Mesenchymal stem cell (in vitro differentiated cells and primary cell): ENCODE measurements at regions not wholly inside any gene's neighbourhood (a gene's known extent, or its start where the extent isn't known, plus 50 kb on each side); places are given as distances from the start of the nearest gene placed in this dataset.

Source experiments
- DNase-seq: peaks from one replicate; pipeline ENCODE4 v3.0.0-alpha.2; 2013
- H2AFZ ChIP-seq: one replicate; pipeline ENCODE4 v1.6.1; 2013; ENCODE audit warnings: low read depth, mild to moderate bottlenecking, control low read depth, inconsistent platforms, low read length, moderate library complexity
- H2AK5ac ChIP-seq: 2 replicates; pipeline ENCODE4 v1.6.1; 2013; ENCODE audit warnings: low read length, moderate library complexity, mild to moderate bottlenecking, inconsistent platforms; ENCODE audit not compliant: severe bottlenecking
- H2BK120ac ChIP-seq: one replicate; pipeline ENCODE4 v1.6.1; 2013; ENCODE audit warnings: low read depth, mild to moderate bottlenecking, inconsistent platforms, low read length, moderate library complexity
- H2BK12ac ChIP-seq, 2 experiments: one replicate each; pipeline ENCODE4 v1.6.1; 2013; ENCODE audit warnings: inconsistent platforms in 2 of 2, low read length in 2 of 2, mild to moderate bottlenecking in 2 of 2, moderate library complexity in 2 of 2, control low read depth in 1 of 2
- H2BK15ac ChIP-seq: one replicate; pipeline ENCODE4 v1.6.1; 2013; ENCODE audit warnings: mild to moderate bottlenecking, low read depth, inconsistent platforms; ENCODE audit not compliant: poor library complexity, severe bottlenecking
- H2BK5ac ChIP-seq: 2 replicates; pipeline ENCODE4 v1.6.1; 2013; ENCODE audit warnings: low read depth, mild to moderate bottlenecking, low read length, control low read depth, inconsistent platforms; ENCODE audit not compliant: poor library complexity, severe bottlenecking
- H3K14ac ChIP-seq, 2 experiments: one replicate each; pipeline ENCODE4 v1.6.1; 2013; ENCODE audit warnings: inconsistent platforms in 2 of 2, low read length in 2 of 2, control low read depth in 1 of 2, mild to moderate bottlenecking in 1 of 2, moderate library complexity in 1 of 2
- H3K18ac ChIP-seq, 2 experiments: one replicate each; pipeline ENCODE4 v1.6.1; 2013; ENCODE audit warnings: inconsistent platforms in 2 of 2, low read length in 2 of 2, control low read depth in 1 of 2, low read depth in 1 of 2, mild to moderate bottlenecking in 1 of 2
- H3K23ac ChIP-seq, 2 experiments: one replicate each; pipeline ENCODE4 v1.6.1; 2013; ENCODE audit warnings: inconsistent platforms in 2 of 2, low read length in 2 of 2, mild to moderate bottlenecking in 2 of 2, moderate library complexity in 2 of 2, control low read depth in 1 of 2
- H3K27ac ChIP-seq: 2 replicates; pipeline ENCODE4 v1.5.1; 2013; ENCODE audit warnings: mild to moderate bottlenecking, moderate library complexity, low read length, control low read depth, inconsistent platforms; ENCODE audit not compliant: poor library complexity, severe bottlenecking
- H3K27me3 ChIP-seq, 2 experiments: 2 replicates each; pipeline versions ENCODE4 v1.6.1 to v1.7.0; 2013; ENCODE audit warnings: low read length in 2 of 2, mild to moderate bottlenecking in 2 of 2, moderate library complexity in 2 of 2, control low read depth in 1 of 2, inconsistent platforms in 1 of 2; ENCODE audit not compliant: control insufficient read depth in 1 of 2, insufficient read depth in 1 of 2
- H3K36me3 ChIP-seq, 2 experiments: 2 replicates each; pipeline versions ENCODE4 v1.6.1 to v1.7.0; 2013; ENCODE audit warnings: low read length in 2 of 2, control low read depth in 1 of 2, inconsistent platforms in 1 of 2, low read depth in 1 of 2, mild to moderate bottlenecking in 1 of 2; ENCODE audit not compliant: insufficient read depth in 2 of 2, control insufficient read depth in 1 of 2
- H3K4ac ChIP-seq, 2 experiments: one replicate each; pipeline ENCODE4 v1.6.1; 2013; ENCODE audit warnings: inconsistent platforms in 2 of 2, low read length in 2 of 2, mild to moderate bottlenecking in 2 of 2, moderate library complexity in 2 of 2, control low read depth in 1 of 2, low read depth in 1 of 2
- H3K4me1 ChIP-seq: 2 replicates; pipeline ENCODE4 v1.6.1; 2013; ENCODE audit warnings: low read depth, low read length, control low read depth; ENCODE audit not compliant: control insufficient read depth, insufficient read depth
- H3K4me2 ChIP-seq: 2 replicates; pipeline ENCODE4 v1.6.1; 2013; ENCODE audit warnings: low read length, mild to moderate bottlenecking, inconsistent platforms; ENCODE audit not compliant: poor library complexity, severe bottlenecking
- H3K4me3 ChIP-seq, 2 experiments: 2 replicates each; pipeline versions ENCODE4 v1.5.1 to v1.7.0; 2013; ENCODE audit warnings: low read length in 2 of 2, mild to moderate bottlenecking in 2 of 2, control low read depth in 1 of 2, low read depth in 1 of 2; ENCODE audit not compliant: insufficient read depth in 1 of 2
- H3K79me1 ChIP-seq: replicated peaks from 2 replicates; pipeline ENCODE4 v1.6.1; 2013; ENCODE audit warnings: mild to moderate bottlenecking, control low read depth, low read length, inconsistent platforms; ENCODE audit not compliant: poor library complexity, severe bottlenecking
- H3K9ac ChIP-seq: 2 replicates; pipeline ENCODE4 v1.7.0; 2013; ENCODE audit warnings: mild to moderate bottlenecking, low read length, moderate library complexity
- H3K9me3 ChIP-seq: 2 replicates; pipeline ENCODE4 v1.7.0; 2013; ENCODE audit warnings: mild to moderate bottlenecking, low read length; ENCODE audit not compliant: control insufficient read depth
- H4K8ac ChIP-seq: one replicate; pipeline ENCODE4 v1.6.1; 2013; ENCODE audit warnings: inconsistent platforms, mild to moderate bottlenecking, low read length, moderate library complexity
- H4K91ac ChIP-seq: one replicate; pipeline ENCODE4 v1.6.1; 2013; ENCODE audit warnings: mild to moderate bottlenecking, low read length, inconsistent platforms
- WGBS: methylation state at CpG from one replicate; pipeline ENCODE4 v1.1.7; 2013; ENCODE audit warnings: mixed read lengths; 5-methylcytosine and 5-hydroxymethylcytosine counted together

GRCh38 chr12:13630354-13630753, 351.0 kb downstream of the GRIN2B start:
- H3K27me3 ChIP-seq, result no peaks in the 10 kb centered on the region
- no peaks in the 10 kb centered on the region for H3K36me3 ChIP-seq
- H3K23ac ChIP-seq, result no peak overlapping the region
- H3K9me3 ChIP-seq, result no peaks in the 10 kb centered on the region
- no peak overlapping the region for H3K9ac ChIP-seq
- no peak overlapping the region for H3K18ac ChIP-seq
- no peak overlapping the region for H3K4me3 ChIP-seq
- no peak overlapping the region for H4K8ac ChIP-seq
- no peak overlapping the region for H3K14ac ChIP-seq
- no peak overlapping the region for H3K4me2 ChIP-seq
- H4K91ac ChIP-seq, result no peak overlapping the region
- WGBS, result 61% methylated on average over 3 of the region's 3 CpGs
- no peak overlapping the region for H2BK12ac ChIP-seq
- H2BK120ac ChIP-seq, result no peak overlapping the region
- no peak overlapping the region for H2AFZ ChIP-seq
- no peak overlapping the region for H3K4ac ChIP-seq
- H3K27ac ChIP-seq, result no peak overlapping the region
- H3K79me1 ChIP-seq, result no peaks in the 10 kb centered on the region
- H2BK15ac ChIP-seq, result no peak overlapping the region
- H3K4me1 ChIP-seq, result no peaks in the 10 kb centered on the region
- DNase-seq, result no peak
- no peak overlapping the region for H2AK5ac ChIP-seq
- H2BK5ac ChIP-seq, result no peak overlapping the region

GRCh38 chr12:13628067-13628466, 353.3 kb downstream of the GRIN2B start:
- DNase-seq, result no peak
- no peak overlapping the region for H3K4me3 ChIP-seq
- 67% methylated on average over 1 of the region's 1 CpG for WGBS

GRCh38 chr12:13627536-13627935, 353.9 kb downstream of the GRIN2B start:
- H3K4me2 ChIP-seq, result no peak overlapping the region
- no peak for DNase-seq
- no peak overlapping the region for H2BK120ac ChIP-seq
- H2BK12ac ChIP-seq, result no peak overlapping the region
- H3K27me3 ChIP-seq, result no peaks in the 10 kb centered on the region
- no peak overlapping the region for H2AK5ac ChIP-seq
- H4K8ac ChIP-seq, result no peak overlapping the region
- no peak overlapping the region for H3K27ac ChIP-seq
- no peaks in the 10 kb centered on the region for H3K36me3 ChIP-seq
- H3K18ac ChIP-seq, result no peak overlapping the region
- H3K4me1 ChIP-seq, result no peaks in the 10 kb centered on the region
- no peak overlapping the region for H2AFZ ChIP-seq
- H3K23ac ChIP-seq, result no peak overlapping the region
- H3K9me3 ChIP-seq, result no peaks in the 10 kb centered on the region
- H2BK5ac ChIP-seq, result no peak overlapping the region
- H4K91ac ChIP-seq, result no peak overlapping the region
- no peak overlapping the region for H2BK15ac ChIP-seq
- WGBS, result 57% methylated on average over 3 of the region's 3 CpGs
- no peak overlapping the region for H3K14ac ChIP-seq
- H3K9ac ChIP-seq, result no peak overlapping the region
- H3K4ac ChIP-seq, result no peak overlapping the region
- no peaks in the 10 kb centered on the region for H3K79me1 ChIP-seq
- no peak overlapping the region for H3K4me3 ChIP-seq

More at GRCh38 chr12:13628067-13628466, 353.3 kb downstream of the GRIN2B start:
- H2AK5ac ChIP-seq, result no peak overlapping the region
- H2BK15ac ChIP-seq, result no peak overlapping the region
- H3K9me3 ChIP-seq, result no peaks in the 10 kb centered on the region
- H4K8ac ChIP-seq, result no peak overlapping the region
- H3K36me3 ChIP-seq, result no peaks in the 10 kb centered on the region
- H3K79me1 ChIP-seq, result no peaks in the 10 kb centered on the region
- H3K9ac ChIP-seq, result no peak overlapping the region
- no peak overlapping the region for H3K4ac ChIP-seq
- no peak overlapping the region for H3K23ac ChIP-seq
- no peak overlapping the region for H3K14ac ChIP-seq
- no peak overlapping the region for H3K18ac ChIP-seq
- H3K4me1 ChIP-seq, result no peaks in the 10 kb centered on the region
- no peak overlapping the region for H3K27ac ChIP-seq
- no peak overlapping the region for H4K91ac ChIP-seq
- H2AFZ ChIP-seq, result no peak overlapping the region
- H2BK12ac ChIP-seq, result no peak overlapping the region
- H2BK5ac ChIP-seq, result no peak overlapping the region
- H3K27me3 ChIP-seq, result no peaks in the 10 kb centered on the region
- H3K4me2 ChIP-seq, result no peak overlapping the region
- H2BK120ac ChIP-seq, result no peak overlapping the region

- Histone ChIP-seq H3K23ac (no peak overlapping the region), H3K9me3 (no peaks in the 10 kb centered on the region), H3K14ac (no peak overlapping the region), H3K4me3 (no peak overlapping the region), H3K4me1 (no peaks in the 10 kb centered on the region), H2AFZ (no peak overlapping the region), H3K27ac (no peak overlapping the region), H4K91ac (no peak overlapping the region), H2BK12ac (no peak overlapping the region), H2AK5ac (no peak overlapping the region), H3K9ac (no peak overlapping the region), H3K18ac (no peak overlapping the region), H2BK15ac (no peak overlapping the region), H3K27me3 (peaks cover 0 to 3% of the 10 kb centered on the region in 2 experiments), H3K4me2 (no peak overlapping the region), H3K4ac (no peak overlapping the region), H2BK120ac (no peak overlapping the region), H4K8ac (no peak overlapping the region), H3K79me1 (no peaks in the 10 kb centered on the region), H2BK5ac (no peak overlapping the region), H3K36me3 (no peaks in the 10 kb centered on the region)
- DNase-seq, result no peak
- WGBS, result 46% methylated on average over 1 of the region's 3 CpGs
Observed at GRCh38 chr12:13613297-13613696, 368.1 kb downstream of the GRIN2B start.
